SIG-M5 treated with dmso at 0.1 percent for 504 hours (cell line): ENCODE measurements at regions not wholly inside any gene's neighbourhood (a gene's known extent, or its start where the extent isn't known, plus 50 kb on each side); places are given as distances from the start of the nearest gene placed in this dataset.

Experiments used
- DNase-seq: peaks from one replicate; lab custom pipeline; 2025; ENCODE audit not compliant: unreplicated experiment; lab: John Stamatoyannopoulos, UW

- DNase-seq, result no peak
These were observed 452.1 kb downstream of the TMX3 start for GRCh38 chr18:68262690-68263294.

GRCh38 chr18:68256418-68257067, 458.4 kb downstream of the TMX3 start:
- no peak for DNase-seq

GRCh38 chr18:68244786-68245185, 470.1 kb downstream of the TMX3 start:
- DNase-seq, result no peak

- DNase-seq, result no peak
These were observed 473.0 kb downstream of the TMX3 start for GRCh38 chr18:68241881-68242280.

- no peak for DNase-seq
These were observed 480.2 kb downstream of the TMX3 start for GRCh38 chr18:68234676-68235075.

- DNase-seq, result no peak
These were observed 480.8 kb downstream of the TMX3 start for GRCh38 chr18:68234131-68234530.

- no peak for DNase-seq
These were observed 481.9 kb downstream of the TMX3 start for GRCh38 chr18:68233018-68233417.

- DNase-seq, result no peak
These were observed 485.6 kb downstream of the TMX3 start for GRCh38 chr18:68229351-68229750.

- DNase-seq, result no peak
These were observed 493.7 kb downstream of the TMX3 start for GRCh38 chr18:68221111-68221724.

GRCh38 chr18:68220458-68220857, 494.4 kb downstream of the TMX3 start:
- no peak for DNase-seq

- no peak for DNase-seq
These were observed 495.0 kb downstream of the TMX3 start for GRCh38 chr18:68219872-68220271.

GRCh38 chr18:68219274-68219673, 495.6 kb downstream of the TMX3 start:
- DNase-seq, result no peak

GRCh38 chr18:68215931-68216330, 499.0 kb downstream of the TMX3 start:
- no peak for DNase-seq

- DNase-seq, result no peak
These were observed 528.9 kb downstream of the TMX3 start for GRCh38 chr18:68186039-68186438.

- DNase-seq, result no peak
These were observed 533.0 kb downstream of the TMX3 start for GRCh38 chr18:68181956-68182355.

GRCh38 chr18:68179811-68180210, 535.1 kb downstream of the TMX3 start:
- DNase-seq, result no peak

- no peak for DNase-seq
These were observed 536.0 kb downstream of the TMX3 start for GRCh38 chr18:68178921-68179320.

GRCh38 chr18:68177807-68178702, 536.9 kb downstream of the TMX3 start:
- DNase-seq, result no peak

- no peak for DNase-seq
These were observed 538.0 kb downstream of the TMX3 start for GRCh38 chr18:68176901-68177300.

- DNase-seq, result no peak
These were observed 541.9 kb downstream of the TMX3 start for GRCh38 chr18:68172842-68173549.

- DNase-seq, result no peak
These were observed 550.0 kb downstream of the TMX3 start for GRCh38 chr18:68164909-68165308.
